ENCODE measurements at regions not wholly inside any gene's neighbourhood (a gene's known extent, or its start where the extent isn't known, plus 50 kb on each side); places are given as distances from the start of the nearest gene placed in this dataset.

DNA sequence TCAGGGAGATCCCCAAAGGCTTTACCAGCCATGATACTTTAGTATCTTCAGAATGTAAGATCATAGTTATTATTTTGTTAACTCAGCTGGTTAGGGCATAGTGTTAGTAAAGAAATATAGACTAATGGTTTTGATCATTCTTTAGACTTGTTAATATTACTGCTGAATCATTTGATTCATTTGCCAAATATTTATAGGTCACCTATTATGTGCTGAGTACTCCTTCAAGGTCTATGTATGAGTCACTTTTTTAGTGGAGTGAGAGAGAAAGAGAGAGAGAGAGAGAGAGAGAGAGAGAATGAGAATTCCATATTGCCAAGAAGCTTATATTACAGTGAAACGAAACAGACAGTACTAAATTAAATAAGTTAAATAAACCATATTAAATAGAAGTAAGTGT lies 110.3 kb downstream of the UBE2NL start:
- Histone ChIP-seq H3K9me3 (no peaks in the 10 kb centered on the region), H3K27me3 (no peaks in the 10 kb centered on the region), H3K27ac (no peak overlapping the region), H3K36me3 (no peaks in the 10 kb centered on the region), H3K4me3 (no peak overlapping the region), H3K4me1 (no peaks in the 10 kb centered on the region)
- TF ChIP-seq POLR2A (IDR thresholded peaks at IDR 0.05) (no peak), EP300 (IDR thresholded peaks at IDR 0.05) (no peak), POLR2AphosphoS5 (IDR thresholded peaks at IDR 0.05) (no peak)
- TF ChIP-seq, protein P1, sequence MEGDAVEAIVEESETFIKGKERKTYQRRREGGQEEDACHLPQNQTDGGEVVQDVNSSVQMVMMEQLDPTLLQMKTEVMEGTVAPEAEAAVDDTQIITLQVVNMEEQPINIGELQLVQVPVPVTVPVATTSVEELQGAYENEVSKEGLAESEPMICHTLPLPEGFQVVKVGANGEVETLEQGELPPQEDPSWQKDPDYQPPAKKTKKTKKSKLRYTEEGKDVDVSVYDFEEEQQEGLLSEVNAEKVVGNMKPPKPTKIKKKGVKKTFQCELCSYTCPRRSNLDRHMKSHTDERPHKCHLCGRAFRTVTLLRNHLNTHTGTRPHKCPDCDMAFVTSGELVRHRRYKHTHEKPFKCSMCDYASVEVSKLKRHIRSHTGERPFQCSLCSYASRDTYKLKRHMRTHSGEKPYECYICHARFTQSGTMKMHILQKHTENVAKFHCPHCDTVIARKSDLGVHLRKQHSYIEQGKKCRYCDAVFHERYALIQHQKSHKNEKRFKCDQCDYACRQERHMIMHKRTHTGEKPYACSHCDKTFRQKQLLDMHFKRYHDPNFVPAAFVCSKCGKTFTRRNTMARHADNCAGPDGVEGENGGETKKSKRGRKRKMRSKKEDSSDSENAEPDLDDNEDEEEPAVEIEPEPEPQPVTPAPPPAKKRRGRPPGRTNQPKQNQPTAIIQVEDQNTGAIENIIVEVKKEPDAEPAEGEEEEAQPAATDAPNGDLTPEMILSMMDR (IDR thresholded peaks at IDR 0.05), result no peak
- ATAC-seq (ENCODE audit: low FRiP score in 2 of 2) (no peak), DNase-seq (no peak)
- 50 to 64% methylated on average over 1 of the region's 1 CpG for WGBS, 2 donors

DNA sequence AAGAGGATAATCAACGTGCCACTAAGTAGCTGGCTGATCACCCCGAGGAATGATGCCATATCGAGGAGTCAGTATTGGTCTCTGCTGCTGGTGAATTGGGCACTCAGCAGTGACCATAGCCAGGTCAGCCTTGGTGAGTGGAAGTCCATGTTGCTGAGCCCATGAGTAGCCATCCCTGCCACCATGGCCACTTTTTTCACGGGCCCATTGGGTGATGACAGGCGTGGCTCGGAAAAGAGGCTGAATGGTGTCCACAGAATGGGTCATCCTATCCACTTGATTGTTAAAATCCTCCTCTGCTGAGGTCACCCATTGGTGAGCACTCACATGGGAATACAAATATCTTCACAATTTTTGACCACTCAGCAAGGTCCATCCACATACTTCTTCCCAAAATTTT lies 114.4 kb downstream of the UBE2NL start:
- no peaks in the 10 kb centered on the region for H3K9me3 ChIP-seq
- no peaks in the 10 kb centered on the region for H3K36me3 ChIP-seq
- H3K27me3 ChIP-seq, result no peaks in the 10 kb centered on the region
- H3K4me1 ChIP-seq, result no peaks in the 10 kb centered on the region
- H3K27ac ChIP-seq, result no peak overlapping the region
- TF ChIP-seq POLR2A (IDR thresholded peaks at IDR 0.05) (no peak), POLR2AphosphoS5 (IDR thresholded peaks at IDR 0.05) (no peak), EP300 (IDR thresholded peaks at IDR 0.05) (no peak)
- TF ChIP-seq, protein P1 (IDR thresholded peaks at IDR 0.05), result no peak
- DNase-seq (no peak), ATAC-seq (ENCODE audit: low FRiP score in 2 of 2) (no peak)
- no peak overlapping the region for H3K4me3 ChIP-seq
- 94% methylated on average over 6 of the region's 6 CpGs; no CpG with 5 or more reads in 1 of the 2 donors for WGBS, 2 donors

- Histone ChIP-seq H3K4me1 (no peaks in the 10 kb centered on the region), H3K4me3 (no peak overlapping the region), H3K9me3 (peaks cover 0 to 9% (median 0%) of the 10 kb centered on the region in 4 donors), H3K27ac (no peak overlapping the region), H3K36me3 (no peaks in the 10 kb centered on the region), H3K27me3 (no peaks in the 10 kb centered on the region)
- DNase-seq, result no peak
- ATAC-seq (ENCODE audit: low FRiP score in 2 of 2), result no peak
- TF ChIP-seq POLR2AphosphoS5 (IDR thresholded peaks at IDR 0.05) (no peak), EP300 (IDR thresholded peaks at IDR 0.05) (no peak), POLR2A (IDR thresholded peaks at IDR 0.05) (no peak)
- TF ChIP-seq, protein P1 (IDR thresholded peaks at IDR 0.05), result no peak
Observed at GRCh38 chrX:144006811-144007210, 122.9 kb downstream of the UBE2NL start.

- Histone ChIP-seq H3K9me3 (no peaks in the 10 kb centered on the region), H3K36me3 (no peaks in the 10 kb centered on the region), H3K27ac (no peak overlapping the region), H3K27me3 (no peaks in the 10 kb centered on the region), H3K4me1 (no peaks in the 10 kb centered on the region), H3K4me3 (no peak overlapping the region)
- DNase-seq (no peak), ATAC-seq (ENCODE audit: low FRiP score in 2 of 2) (no peak)
- TF ChIP-seq, protein P1 (IDR thresholded peaks at IDR 0.05), result no peak
- no peak for TF ChIP-seq POLR2A (IDR thresholded peaks at IDR 0.05)
- TF ChIP-seq POLR2AphosphoS5 (IDR thresholded peaks at IDR 0.05), result no peak
- TF ChIP-seq EP300 (IDR thresholded peaks at IDR 0.05), result no peak
- WGBS, 2 donors, result 46 to 69% methylated on average over 2 of the region's 2 CpGs
Observed at GRCh38 chrX:144040793-144041192, 156.9 kb downstream of the UBE2NL start.

DNA sequence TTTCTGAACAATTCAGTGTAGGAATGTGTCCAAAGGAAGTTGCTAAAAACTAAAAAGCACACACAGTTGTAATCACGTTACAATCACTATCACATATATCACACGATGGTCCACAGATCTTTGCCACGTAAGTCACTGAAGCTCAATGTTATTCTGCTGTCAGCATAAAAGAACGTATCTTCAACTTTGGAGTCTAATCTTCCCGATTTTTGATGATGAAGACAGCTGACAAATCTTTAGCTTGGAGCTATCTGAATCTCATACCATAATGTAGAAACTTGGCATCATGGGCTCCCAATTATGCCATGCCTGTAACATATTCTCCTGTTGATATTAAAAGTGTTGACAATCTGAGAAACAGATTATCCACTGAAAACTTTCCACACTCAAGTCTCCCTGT lies 158.4 kb downstream of the UBE2NL start:
- Histone ChIP-seq H3K27ac (no peak overlapping the region), H3K4me1 (no peaks in the 10 kb centered on the region), H3K36me3 (no peaks in the 10 kb centered on the region), H3K4me3 (no peak overlapping the region), H3K9me3 (no peaks in the 10 kb centered on the region), H3K27me3 (no peaks in the 10 kb centered on the region)
- TF ChIP-seq POLR2A (IDR thresholded peaks at IDR 0.05) (no peak), POLR2AphosphoS5 (IDR thresholded peaks at IDR 0.05) (no peak), EP300 (IDR thresholded peaks at IDR 0.05) (no peak)
- TF ChIP-seq, protein P1 (IDR thresholded peaks at IDR 0.05), result no peak
- ATAC-seq (ENCODE audit: low FRiP score in 2 of 2) (no peak), DNase-seq (no peak)
- 65 to 78% methylated on average over 5 of the region's 5 CpGs for WGBS, 2 donors

Measured in upper lobe of left lung (tissue), 6 donors.